ENCODE measurements at regions not wholly inside any gene's neighbourhood (a gene's known extent, or its start where the extent isn't known, plus 50 kb on each side); places are given as distances from the start of the nearest gene placed in this dataset.

DNA sequence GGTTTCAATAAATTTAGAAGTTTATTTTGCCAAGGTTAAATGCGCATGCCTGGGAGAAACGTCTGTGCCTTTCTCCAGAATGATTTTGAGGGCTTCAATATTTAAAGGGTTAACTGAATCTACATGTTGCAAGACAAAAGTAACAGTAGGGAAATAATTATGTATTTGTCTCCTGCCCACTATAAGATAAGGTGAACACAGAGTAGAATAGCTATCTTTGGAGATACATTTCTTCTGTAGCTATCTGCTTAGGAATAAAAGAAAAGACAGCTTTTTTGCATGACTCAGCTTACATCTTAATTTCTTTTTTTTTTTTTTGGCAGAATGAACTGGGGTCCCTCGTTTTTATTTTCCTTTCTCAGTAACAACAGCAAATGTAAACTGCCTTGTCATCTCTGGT is 1351.6 kb downstream of the AMY1C start:
- H2AFZ ChIP-seq (ENCODE audit: low read length): no peak overlapping the region
- no TSS peak for BruUV-seq (replicated peaks)
- H3K9me2 ChIP-seq (ENCODE audit: insufficient read depth, low read length): no peaks in the 10 kb centered on the region
- no peaks in the 10 kb centered on the region for H3K36me3 ChIP-seq (ENCODE audit: insufficient read depth, low read length)
- ChIA-PET CTCF (ENCODE audit: unreplicated experiment) (no interaction called here), POLR2A (no interaction called here)
- no peaks in the 10 kb centered on the region for H4K20me1 ChIP-seq (ENCODE audit: insufficient read depth, low read length)
- DNase-seq (ENCODE audit: low spot score): no peak
- H3K4me3 ChIP-seq (ENCODE audit: low read depth, low read length, poor library complexity, severe bottlenecking): no peak overlapping the region
- H3K79me2 ChIP-seq (ENCODE audit: insufficient read depth, low read depth, low read length): no peaks in the 10 kb centered on the region
- no peaks in the 10 kb centered on the region for H3K9me3 ChIP-seq (ENCODE audit: low read length)
- H3K4me2 ChIP-seq (ENCODE audit: low read length): no peak overlapping the region
- H3K27ac ChIP-seq (ENCODE audit: low read depth, low read length, poor library complexity, severe bottlenecking): no peak overlapping the region
- intact Hi-C loops (cut with micrococcal nuclease; ENCODE audit: unreplicated experiment): no loop called here
- no peaks in the 10 kb centered on the region for H3K4me1 ChIP-seq (ENCODE audit: insufficient read depth, low read length, poor library complexity, severe bottlenecking)
- TF ChIP-seq, protein P1, sequence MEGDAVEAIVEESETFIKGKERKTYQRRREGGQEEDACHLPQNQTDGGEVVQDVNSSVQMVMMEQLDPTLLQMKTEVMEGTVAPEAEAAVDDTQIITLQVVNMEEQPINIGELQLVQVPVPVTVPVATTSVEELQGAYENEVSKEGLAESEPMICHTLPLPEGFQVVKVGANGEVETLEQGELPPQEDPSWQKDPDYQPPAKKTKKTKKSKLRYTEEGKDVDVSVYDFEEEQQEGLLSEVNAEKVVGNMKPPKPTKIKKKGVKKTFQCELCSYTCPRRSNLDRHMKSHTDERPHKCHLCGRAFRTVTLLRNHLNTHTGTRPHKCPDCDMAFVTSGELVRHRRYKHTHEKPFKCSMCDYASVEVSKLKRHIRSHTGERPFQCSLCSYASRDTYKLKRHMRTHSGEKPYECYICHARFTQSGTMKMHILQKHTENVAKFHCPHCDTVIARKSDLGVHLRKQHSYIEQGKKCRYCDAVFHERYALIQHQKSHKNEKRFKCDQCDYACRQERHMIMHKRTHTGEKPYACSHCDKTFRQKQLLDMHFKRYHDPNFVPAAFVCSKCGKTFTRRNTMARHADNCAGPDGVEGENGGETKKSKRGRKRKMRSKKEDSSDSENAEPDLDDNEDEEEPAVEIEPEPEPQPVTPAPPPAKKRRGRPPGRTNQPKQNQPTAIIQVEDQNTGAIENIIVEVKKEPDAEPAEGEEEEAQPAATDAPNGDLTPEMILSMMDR (conservative IDR thresholded peaks at IDR 0.05; ENCODE audit: low read length): no peak
- no peak for TF ChIP-seq EZH2phosphoT487 (IDR thresholded peaks at IDR 0.05; ENCODE audit: borderline replicate concordance, low read depth, low read length)

DNA sequence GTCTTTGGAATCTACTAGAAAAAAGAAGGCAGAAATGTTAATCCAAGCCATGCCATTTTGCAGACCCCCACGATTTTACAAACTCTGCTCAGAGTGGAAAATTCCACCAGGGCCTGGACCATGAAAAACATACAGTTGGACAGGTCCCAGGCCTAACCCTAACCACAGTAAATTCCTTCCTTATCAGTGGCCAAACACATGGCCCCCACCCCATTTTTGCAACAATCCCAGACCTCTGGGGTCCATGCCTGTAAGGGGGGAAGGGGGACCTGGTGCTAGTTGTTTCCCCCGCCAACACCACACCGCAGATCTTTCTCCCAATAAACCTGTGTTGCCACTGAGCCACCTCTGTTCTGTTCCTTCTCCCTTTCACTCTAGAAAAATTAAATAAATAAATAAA is 1352.7 kb downstream of the AMY1C start:
- Histone ChIP-seq H3K9me2 (ENCODE audit: insufficient read depth, low read length) (no peaks in the 10 kb centered on the region), H3K27ac (ENCODE audit: low read depth, low read length, poor library complexity, severe bottlenecking) (no peak overlapping the region)

DNA sequence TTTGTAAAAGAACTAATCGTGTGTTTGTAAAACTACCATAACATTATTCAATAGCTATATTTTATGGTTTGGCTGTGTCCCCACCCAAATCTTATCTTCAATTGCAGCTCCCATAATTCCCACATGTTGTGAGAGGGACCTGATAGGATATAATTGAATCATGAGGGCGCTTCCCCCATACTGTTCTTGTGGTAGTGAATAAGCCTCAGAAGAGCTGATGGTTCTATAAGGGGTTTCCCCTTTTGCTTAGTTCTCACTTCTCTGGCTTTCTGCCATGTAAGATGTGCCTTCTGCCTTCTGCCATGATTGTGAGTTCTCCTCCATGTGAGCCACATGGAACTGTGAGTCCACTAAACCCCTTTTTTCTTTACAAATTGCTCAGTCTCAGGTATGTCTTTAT is 1372.3 kb downstream of the AMY1C start:
- no TSS peak for BruUV-seq (replicated peaks)
- Histone ChIP-seq H3K4me2 (ENCODE audit: low read length) (no peak overlapping the region), H3K9me3 (ENCODE audit: low read length) (no peaks in the 10 kb centered on the region), H4K20me1 (ENCODE audit: insufficient read depth, low read length) (no peaks in the 10 kb centered on the region), H3K9me2 (ENCODE audit: insufficient read depth, low read length) (no peaks in the 10 kb centered on the region), H3K79me2 (ENCODE audit: insufficient read depth, low read depth, low read length) (no peaks in the 10 kb centered on the region), H2AFZ (ENCODE audit: low read length) (no peak overlapping the region), H3K4me1 (ENCODE audit: insufficient read depth, low read length, poor library complexity, severe bottlenecking) (no peaks in the 10 kb centered on the region), H3K27ac (ENCODE audit: low read depth, low read length, poor library complexity, severe bottlenecking) (no peak overlapping the region), H3K4me3 (ENCODE audit: low read depth, low read length, poor library complexity, severe bottlenecking) (no peak overlapping the region), H3K36me3 (ENCODE audit: insufficient read depth, low read length) (no peaks in the 10 kb centered on the region)
- TF ChIP-seq, protein P1 (conservative IDR thresholded peaks at IDR 0.05; ENCODE audit: low read length): no peak
- TF ChIP-seq EZH2phosphoT487 (IDR thresholded peaks at IDR 0.05; ENCODE audit: borderline replicate concordance, low read depth, low read length): no peak
- no peak for DNase-seq (ENCODE audit: low spot score)
- ChIA-PET POLR2A (interaction anchor here (1.1 kb wide), 1 partner anchor 107 kb away, joined by 3 read pairs; no protein-coding TSS in a partner anchor), CTCF (ENCODE audit: unreplicated experiment) (no interaction called here)
- intact Hi-C loops (cut with micrococcal nuclease; ENCODE audit: unreplicated experiment): no loop called here

More for the DNA sequence above, 1352.7 kb downstream of the AMY1C start:
- TF ChIP-seq, protein P1 (conservative IDR thresholded peaks at IDR 0.05; ENCODE audit: low read length): no peak
- no peak for TF ChIP-seq EZH2phosphoT487 (IDR thresholded peaks at IDR 0.05; ENCODE audit: borderline replicate concordance, low read depth, low read length)
- DNase-seq (ENCODE audit: low spot score): no peak
- no peaks in the 10 kb centered on the region for H3K4me1 ChIP-seq (ENCODE audit: insufficient read depth, low read length, poor library complexity, severe bottlenecking)
- CTCF ChIA-PET (ENCODE audit: unreplicated experiment): no interaction called here
- no peaks in the 10 kb centered on the region for H3K9me3 ChIP-seq (ENCODE audit: low read length)
- intact Hi-C loops (cut with micrococcal nuclease; ENCODE audit: unreplicated experiment): no loop called here
- H3K4me3 ChIP-seq (ENCODE audit: low read depth, low read length, poor library complexity, severe bottlenecking): no peak overlapping the region
- no peak overlapping the region for H2AFZ ChIP-seq (ENCODE audit: low read length)
- POLR2A ChIA-PET: no interaction called here
- H3K4me2 ChIP-seq (ENCODE audit: low read length): no peak overlapping the region
- H4K20me1 ChIP-seq (ENCODE audit: insufficient read depth, low read length): no peaks in the 10 kb centered on the region
- no peaks in the 10 kb centered on the region for H3K79me2 ChIP-seq (ENCODE audit: insufficient read depth, low read depth, low read length)
- BruUV-seq (replicated peaks): no TSS peak
- no peaks in the 10 kb centered on the region for H3K36me3 ChIP-seq (ENCODE audit: insufficient read depth, low read length)

All from OCI-LY7 (cell line).